H9 (cell line): ENCODE measurements at regions not wholly inside any gene's neighbourhood (a gene's known extent, or its start where the extent isn't known, plus 50 kb on each side); places are given as distances from the start of the nearest gene placed in this dataset.

ENCODE experiments used
- DNase-seq: peaks from one replicate; pipeline ENCODE4 v3.0.0-alpha.2; 2017
- H2AFZ ChIP-seq: one replicate; pipeline ENCODE4 v1.6.1; 2013; ENCODE audit warnings: mild to moderate bottlenecking, low read length, control low read depth, moderate library complexity
- H2AK5ac ChIP-seq: 2 replicates; pipeline ENCODE4 v1.6.1; 2013; ENCODE audit warnings: low read length, control low read depth, mixed read lengths; ENCODE audit not compliant: insufficient read length
- H2BK120ac ChIP-seq: one replicate; pipeline ENCODE4 v1.6.1; 2013; ENCODE audit warnings: low read depth, mild to moderate bottlenecking, low read length, control low read depth, inconsistent platforms; ENCODE audit not compliant: poor library complexity, severe bottlenecking
- H2BK12ac ChIP-seq: 2 replicates; pipeline ENCODE4 v1.6.1; 2013; ENCODE audit warnings: low read length, control low read depth, mixed read lengths, low read depth; ENCODE audit not compliant: insufficient read length
- H2BK15ac ChIP-seq: 2 replicates; pipeline ENCODE4 v1.6.1; 2013; ENCODE audit warnings: low read depth, low read length, control low read depth
- H2BK20ac ChIP-seq: one replicate; pipeline ENCODE4 v1.6.1; 2013; ENCODE audit warnings: low read depth, mild to moderate bottlenecking, low read length, control low read depth, inconsistent platforms; ENCODE audit not compliant: poor library complexity, severe bottlenecking
- H2BK5ac ChIP-seq: 2 replicates; pipeline ENCODE4 v1.6.1; 2013; ENCODE audit warnings: low read length, control low read depth, mixed read lengths; ENCODE audit not compliant: insufficient read length
- H3K14ac ChIP-seq: 2 replicates; pipeline ENCODE4 v1.6.1; 2013; ENCODE audit warnings: low read length, control low read depth; ENCODE audit not compliant: insufficient read depth
- H3K18ac ChIP-seq: 2 replicates; pipeline ENCODE4 v1.6.1; 2013; ENCODE audit warnings: low read depth, mild to moderate bottlenecking, mixed read lengths, low read length, control low read depth; ENCODE audit not compliant: insufficient read length
- H3K23ac ChIP-seq: 2 replicates; pipeline ENCODE4 v1.6.1; 2013; ENCODE audit warnings: low read length, control low read depth, mixed read lengths, low read depth; ENCODE audit not compliant: insufficient read length
- H3K23me2 ChIP-seq: 2 replicates; pipeline ENCODE4 v1.6.1; 2013; ENCODE audit warnings: low read depth, mild to moderate bottlenecking, mixed read lengths, low read length, control low read depth; ENCODE audit not compliant: insufficient read length, poor library complexity, severe bottlenecking
- H3K27ac ChIP-seq: 2 replicates; pipeline ENCODE4 v1.5.1; 2013; ENCODE audit warnings: low read length, control low read depth, mixed read lengths, low read depth; ENCODE audit not compliant: insufficient read length
- H3K27me3 ChIP-seq: 2 replicates; pipeline ENCODE4 v1.6.1; 2013; ENCODE audit warnings: low read length, control low read depth, inconsistent platforms; ENCODE audit not compliant: insufficient read depth
- H3K4ac ChIP-seq: 2 replicates; pipeline ENCODE4 v1.6.1; 2013; ENCODE audit warnings: low read depth, mild to moderate bottlenecking, control low read depth, inconsistent platforms, low read length, moderate library complexity
- H3K4me1 ChIP-seq: 2 replicates; pipeline ENCODE4 v1.6.1; 2013; ENCODE audit warnings: low read length, control low read depth, inconsistent platforms; ENCODE audit not compliant: insufficient read depth
- H3K4me2 ChIP-seq: 2 replicates; pipeline ENCODE4 v1.6.1; 2013; ENCODE audit warnings: low read length, control low read depth, mixed read lengths; ENCODE audit not compliant: insufficient read length, insufficient read depth
- H3K56ac ChIP-seq: 2 replicates; pipeline ENCODE4 v1.6.1; 2013; ENCODE audit warnings: low read depth, mild to moderate bottlenecking, mixed read lengths, low read length, control low read depth; ENCODE audit not compliant: insufficient read length
- H3K79me1 ChIP-seq: 2 replicates; pipeline ENCODE4 v1.6.1; 2013; ENCODE audit warnings: low read depth, mild to moderate bottlenecking, moderate library complexity, low read length, control low read depth, inconsistent platforms; ENCODE audit not compliant: insufficient read depth, poor library complexity, severe bottlenecking
- H3K79me2 ChIP-seq: 2 replicates; pipeline ENCODE4 v1.6.1; 2013; ENCODE audit warnings: low read length, control low read depth, inconsistent platforms; ENCODE audit not compliant: insufficient read depth
- H3K9ac ChIP-seq: 2 replicates; pipeline ENCODE4 v1.6.1; 2013; ENCODE audit warnings: low read length, control low read depth, mixed read lengths; ENCODE audit not compliant: insufficient read length; ENCODE audit errors: extremely low read depth
- H3K9me3 ChIP-seq: one replicate; pipeline ENCODE4 v1.6.1; 2013; ENCODE audit warnings: low read depth, low read length, inconsistent platforms; ENCODE audit not compliant: control insufficient read depth
- H3T11ph ChIP-seq: one replicate; pipeline ENCODE4 v1.6.1; 2013; ENCODE audit warnings: mild to moderate bottlenecking, low read length, control low read depth, inconsistent platforms
- H4K20me1 ChIP-seq: one replicate; pipeline ENCODE4 v1.6.1; 2013; ENCODE audit not compliant: control insufficient read depth, insufficient read length, insufficient read depth
- H4K5ac ChIP-seq: 2 replicates; pipeline ENCODE4 v1.6.1; 2013; ENCODE audit warnings: low read depth, mild to moderate bottlenecking, mixed read lengths, low read length, control low read depth; ENCODE audit not compliant: insufficient read length
- H4K8ac ChIP-seq: replicated peaks from 2 replicates; pipeline ENCODE4 v1.6.1; 2013; ENCODE audit warnings: low read length, control low read depth, mixed read lengths, low read depth; ENCODE audit not compliant: insufficient read length
- H4K91ac ChIP-seq: 2 replicates; pipeline ENCODE4 v1.6.1; 2013; ENCODE audit warnings: low read depth, mild to moderate bottlenecking, moderate library complexity, mixed read lengths, low read length, control low read depth; ENCODE audit not compliant: insufficient read length
- H3K27ac Mint-ChIP-seq, 3 experiments: 2 replicates in 2 of 3; 3 replicates in 1 of 3; pipeline ENCODE4 v1.8.0; 2020 to 2021; ENCODE audit warnings: mixed read lengths in 3 of 3, mild to moderate bottlenecking in 1 of 3, moderate library complexity in 1 of 3
- H3K27me3 Mint-ChIP-seq: 2 replicates; pipeline ENCODE4 v1.8.0; 2021; ENCODE audit warnings: low read depth, mild to moderate bottlenecking, moderate library complexity, mixed read lengths
- H3K36me3 Mint-ChIP-seq, 3 experiments: 2 replicates in 2 of 3; 3 replicates in 1 of 3; pipeline ENCODE4 v1.8.0; 2020 to 2021; ENCODE audit warnings: low read depth in 3 of 3, mixed read lengths in 3 of 3; ENCODE audit not compliant: insufficient read depth in 1 of 3
- H3K4me1 Mint-ChIP-seq, 2 experiments: 2 replicates each; pipeline ENCODE4 v1.8.0; 2020; ENCODE audit warnings: mixed read lengths in 2 of 2
- H3K4me3 Mint-ChIP-seq, 2 experiments: 2 replicates in 1 of 2; 3 replicates in 1 of 2; pipeline ENCODE4 v1.8.0; 2020 to 2021; ENCODE audit warnings: mild to moderate bottlenecking in 2 of 2, mixed read lengths in 2 of 2, moderate library complexity in 1 of 2
- H3K9me3 Mint-ChIP-seq, 2 experiments: 2 replicates in 1 of 2; 3 replicates in 1 of 2; pipeline ENCODE4 v1.8.0; 2020; ENCODE audit warnings: mild to moderate bottlenecking in 2 of 2, mixed read lengths in 2 of 2, moderate library complexity in 1 of 2
- CTCF ChIP-seq: fragments of 200-600 bp; sonication (generic); conservative IDR thresholded peaks from 3 replicates; pipeline ENCODE4 v1.8.0; 2021; ENCODE audit warnings: antibody characterized with exemption, mild to moderate bottlenecking
- WGBS: extraction: QIAGEN DNeasy Blood & Tissue Kit; methylation state at CpG from one replicate; pipeline ENCODE4 v1.1.7; 2013; ENCODE audit warnings: missing lambda C conversion rate, low lambda C conversion rate, mixed read lengths; ENCODE audit not compliant: insufficient read length; ENCODE audit errors: extremely low coverage; 5-methylcytosine and 5-hydroxymethylcytosine counted together

GRCh38 chr16:66294507-66294906, 72.0 kb upstream of the CDH5 start:
- no peak overlapping the region for H3K4me3 Mint-ChIP-seq
- no peak overlapping the region; a peak in 1 of 7 replicates for H3K27ac Mint-ChIP-seq
- no peak overlapping the region for H2BK5ac ChIP-seq
- no CpG with 5 or more reads among the region's 4 CpGs for whole genome bisulfite sequencing
- H3K9me3 Mint-ChIP-seq = no peaks in the 10 kb centered on the region
- H4K20me1 ChIP-seq = peaks cover 3% of the 10 kb centered on the region
- no peak overlapping the region for H4K8ac ChIP-seq
- H2BK15ac ChIP-seq = no peak overlapping the region
- no peak overlapping the region for H3K27ac ChIP-seq
- no peak overlapping the region for H3K4me2 ChIP-seq
- H3K23ac ChIP-seq = no peak overlapping the region
- H3K79me1 ChIP-seq = no peaks in the 10 kb centered on the region
- no peak overlapping the region for H3K9ac ChIP-seq
- H2AFZ ChIP-seq = no peak overlapping the region
- no peak overlapping the region for H2BK20ac ChIP-seq
- H3T11ph ChIP-seq = no peak overlapping the region
- H3K14ac ChIP-seq = no peak overlapping the region
- no peak overlapping the region for H3K4ac ChIP-seq
- no peak overlapping the region for H4K91ac ChIP-seq
- no peak overlapping the region for H2BK120ac ChIP-seq
- DNase-seq = no peak
- H4K5ac ChIP-seq = no peak overlapping the region
- no peak overlapping the region for H3K56ac ChIP-seq
- H2BK12ac ChIP-seq = no peak overlapping the region
- no peak for TF ChIP-seq CTCF
- H3K4me1 ChIP-seq = no peaks in the 10 kb centered on the region
- no peaks in the 10 kb centered on the region for H3K79me2 ChIP-seq
- H3K27me3 Mint-ChIP-seq = peaks cover 16% of the 10 kb centered on the region
- H3K4me1 Mint-ChIP-seq = no peaks in the 10 kb centered on the region
- no peaks in the 10 kb centered on the region for H3K27me3 ChIP-seq
- H3K18ac ChIP-seq = no peak overlapping the region
- H3K23me2 ChIP-seq = no peaks in the 10 kb centered on the region
- H3K36me3 Mint-ChIP-seq = no peaks in the 10 kb centered on the region
- H2AK5ac ChIP-seq = no peak overlapping the region
- no peaks in the 10 kb centered on the region for H3K9me3 ChIP-seq
